PC-3 (cell line): ENCODE measurements at regions not wholly inside any gene's neighbourhood (a gene's known extent, or its start where the extent isn't known, plus 50 kb on each side); places are given as distances from the start of the nearest gene placed in this dataset.

Source experiments
- EZH2 ChIP-seq: fragments of 300-600 bp; sonication (generic); IDR thresholded peaks from one replicate; pipeline ENCODE4 v1.6.1; 2017; ENCODE audit warnings: antibody characterized with exemption, mild to moderate bottlenecking, low read length; ENCODE audit not compliant: unreplicated experiment
- EZH2phosphoT487 ChIP-seq: fragments of 300-600 bp; sonication (generic); IDR thresholded peaks from 2 replicates; pipeline ENCODE4 v1.6.1; 2018; ENCODE audit warnings: mild to moderate bottlenecking, antibody characterized with exemption, low read length, borderline replicate concordance
- TF ChIP-seq, protein P1 (sequence below): fragments of 300-600 bp; sonication (generic); conservative IDR thresholded peaks from 2 replicates; pipeline ENCODE4 v1.5.1; 2017; ENCODE audit warnings: antibody characterized with exemption, low read depth, mild to moderate bottlenecking, low read length

DNA sequence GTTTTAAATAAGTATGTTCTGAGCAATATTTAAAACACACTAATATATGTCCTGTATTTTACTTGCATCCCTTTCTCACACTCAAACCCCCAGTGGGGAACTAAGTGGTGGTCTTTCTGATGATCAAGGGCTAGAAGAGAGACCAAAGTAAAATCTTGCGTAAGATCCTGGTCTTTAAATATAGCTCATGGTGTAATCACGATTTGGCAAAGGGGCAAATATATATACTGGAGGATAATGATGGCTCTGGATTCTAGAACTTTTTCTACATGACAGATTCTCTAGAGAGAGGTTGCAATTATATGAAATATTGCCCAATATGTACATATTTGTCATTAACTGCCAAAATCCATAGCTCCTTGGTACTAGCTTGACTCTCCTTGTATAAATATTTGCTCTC lies 438.3 kb downstream of the NXPH1 start:
- TF ChIP-seq, protein P1, sequence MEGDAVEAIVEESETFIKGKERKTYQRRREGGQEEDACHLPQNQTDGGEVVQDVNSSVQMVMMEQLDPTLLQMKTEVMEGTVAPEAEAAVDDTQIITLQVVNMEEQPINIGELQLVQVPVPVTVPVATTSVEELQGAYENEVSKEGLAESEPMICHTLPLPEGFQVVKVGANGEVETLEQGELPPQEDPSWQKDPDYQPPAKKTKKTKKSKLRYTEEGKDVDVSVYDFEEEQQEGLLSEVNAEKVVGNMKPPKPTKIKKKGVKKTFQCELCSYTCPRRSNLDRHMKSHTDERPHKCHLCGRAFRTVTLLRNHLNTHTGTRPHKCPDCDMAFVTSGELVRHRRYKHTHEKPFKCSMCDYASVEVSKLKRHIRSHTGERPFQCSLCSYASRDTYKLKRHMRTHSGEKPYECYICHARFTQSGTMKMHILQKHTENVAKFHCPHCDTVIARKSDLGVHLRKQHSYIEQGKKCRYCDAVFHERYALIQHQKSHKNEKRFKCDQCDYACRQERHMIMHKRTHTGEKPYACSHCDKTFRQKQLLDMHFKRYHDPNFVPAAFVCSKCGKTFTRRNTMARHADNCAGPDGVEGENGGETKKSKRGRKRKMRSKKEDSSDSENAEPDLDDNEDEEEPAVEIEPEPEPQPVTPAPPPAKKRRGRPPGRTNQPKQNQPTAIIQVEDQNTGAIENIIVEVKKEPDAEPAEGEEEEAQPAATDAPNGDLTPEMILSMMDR: no peak
- TF ChIP-seq EZH2 (no peak), EZH2phosphoT487 (no peak)
